ENCODE measurements at regions not wholly inside any gene's neighbourhood (a gene's known extent, or its start where the extent isn't known, plus 50 kb on each side); places are given as distances from the start of the nearest gene placed in this dataset.

DNA sequence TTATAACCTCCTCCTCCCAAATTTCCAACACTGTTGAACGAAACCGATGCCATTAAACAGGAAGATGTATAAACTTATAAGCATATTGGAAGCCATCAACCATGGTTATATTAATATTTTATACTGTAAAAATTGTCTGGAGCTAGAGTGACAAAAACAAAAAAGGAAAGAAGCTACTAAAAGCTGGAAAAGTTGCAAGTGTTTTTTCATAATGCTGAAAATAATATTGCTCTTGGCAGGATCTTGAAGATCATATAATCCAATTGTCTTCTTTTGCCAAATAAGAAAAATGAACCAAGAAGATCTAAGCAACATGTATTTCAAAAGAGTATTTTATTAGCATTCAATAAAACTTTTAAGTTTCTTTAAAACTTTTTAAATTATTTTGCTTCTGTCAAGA, 268.9 kb upstream of the HSF2 start:
- no peak overlapping the region for H3K27ac Mint-ChIP-seq
- H3K4me2 ChIP-seq (ENCODE audit: insufficient read depth, insufficient read length, low read length): no peak overlapping the region
- no peaks in the 10 kb centered on the region for H3K27me3 Mint-ChIP-seq (ENCODE audit: low read depth)
- no CpG with 5 or more reads among the region's 2 CpGs for WGBS (ENCODE audit: extremely low coverage, insufficient read length, low lambda C conversion rate)
- H3K14ac ChIP-seq (ENCODE audit: insufficient read depth, low read length): no peak overlapping the region
- no peaks in the 10 kb centered on the region for H3K79me2 ChIP-seq (ENCODE audit: insufficient read depth, low read length)
- no peaks in the 10 kb centered on the region for H3K4me1 Mint-ChIP-seq
- H3K23ac ChIP-seq (ENCODE audit: insufficient read length, low read depth, low read length): no peak overlapping the region
- no peaks in the 10 kb centered on the region for H3K4me1 ChIP-seq (ENCODE audit: insufficient read depth, low read length)
- no peaks in the 10 kb centered on the region for H3K27me3 ChIP-seq (ENCODE audit: insufficient read depth, low read length)
- no peak overlapping the region for H3K4me3 Mint-ChIP-seq
- H2AFZ ChIP-seq (ENCODE audit: low read length): no peak overlapping the region
- H3K56ac ChIP-seq (ENCODE audit: insufficient read length, low read depth, low read length): no peak overlapping the region
- no peak overlapping the region for H3K4ac ChIP-seq (ENCODE audit: low read depth, low read length)
- H2AK5ac ChIP-seq (ENCODE audit: insufficient read length, low read length): no peak overlapping the region
- H3K18ac ChIP-seq (ENCODE audit: insufficient read length, low read depth, low read length): no peak overlapping the region
- no peak overlapping the region for H4K91ac ChIP-seq (ENCODE audit: insufficient read length, low read depth, low read length)
- H2BK120ac ChIP-seq (ENCODE audit: low read depth, low read length, poor library complexity, severe bottlenecking): no peak overlapping the region
- H3T11ph ChIP-seq (ENCODE audit: low read length): no peak overlapping the region
- no peak overlapping the region for H2BK15ac ChIP-seq (ENCODE audit: low read depth, low read length)
- H3K79me1 ChIP-seq (ENCODE audit: insufficient read depth, low read depth, low read length, poor library complexity, severe bottlenecking): no peaks in the 10 kb centered on the region
- no peak overlapping the region for H4K5ac ChIP-seq (ENCODE audit: insufficient read length, low read depth, low read length)
- no peak overlapping the region for H2BK20ac ChIP-seq (ENCODE audit: low read depth, low read length, poor library complexity, severe bottlenecking)
- H3K9ac ChIP-seq (ENCODE audit: extremely low read depth, insufficient read length, low read length): no peak overlapping the region
- no peaks in the 10 kb centered on the region for H3K9me3 ChIP-seq (ENCODE audit: control insufficient read depth, low read depth, low read length)
- no peak overlapping the region for H4K8ac ChIP-seq (replicated peaks; ENCODE audit: insufficient read length, low read depth, low read length)
- H3K23me2 ChIP-seq (ENCODE audit: insufficient read length, low read depth, low read length, poor library complexity, severe bottlenecking): no peaks in the 10 kb centered on the region
- no peak overlapping the region for H3K27ac ChIP-seq (ENCODE audit: insufficient read length, low read depth, low read length)
- no peak overlapping the region for H2BK5ac ChIP-seq (ENCODE audit: insufficient read length, low read length)
- no peaks in the 10 kb centered on the region for H3K9me3 Mint-ChIP-seq
- H3K36me3 Mint-ChIP-seq (ENCODE audit: insufficient read depth in 1 of 3, low read depth in 3 of 3): no peaks in the 10 kb centered on the region
- no peak overlapping the region for H2BK12ac ChIP-seq (ENCODE audit: insufficient read length, low read depth, low read length)
- TF ChIP-seq, protein P1, sequence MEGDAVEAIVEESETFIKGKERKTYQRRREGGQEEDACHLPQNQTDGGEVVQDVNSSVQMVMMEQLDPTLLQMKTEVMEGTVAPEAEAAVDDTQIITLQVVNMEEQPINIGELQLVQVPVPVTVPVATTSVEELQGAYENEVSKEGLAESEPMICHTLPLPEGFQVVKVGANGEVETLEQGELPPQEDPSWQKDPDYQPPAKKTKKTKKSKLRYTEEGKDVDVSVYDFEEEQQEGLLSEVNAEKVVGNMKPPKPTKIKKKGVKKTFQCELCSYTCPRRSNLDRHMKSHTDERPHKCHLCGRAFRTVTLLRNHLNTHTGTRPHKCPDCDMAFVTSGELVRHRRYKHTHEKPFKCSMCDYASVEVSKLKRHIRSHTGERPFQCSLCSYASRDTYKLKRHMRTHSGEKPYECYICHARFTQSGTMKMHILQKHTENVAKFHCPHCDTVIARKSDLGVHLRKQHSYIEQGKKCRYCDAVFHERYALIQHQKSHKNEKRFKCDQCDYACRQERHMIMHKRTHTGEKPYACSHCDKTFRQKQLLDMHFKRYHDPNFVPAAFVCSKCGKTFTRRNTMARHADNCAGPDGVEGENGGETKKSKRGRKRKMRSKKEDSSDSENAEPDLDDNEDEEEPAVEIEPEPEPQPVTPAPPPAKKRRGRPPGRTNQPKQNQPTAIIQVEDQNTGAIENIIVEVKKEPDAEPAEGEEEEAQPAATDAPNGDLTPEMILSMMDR (conservative IDR thresholded peaks at IDR 0.05): no peak
- DNase-seq: no peak
- H4K20me1 ChIP-seq (ENCODE audit: control insufficient read depth, insufficient read depth, insufficient read length): no peaks in the 10 kb centered on the region

Data from H9 (cell line).